GM23248 (cell line): ENCODE measurements at regions not wholly inside any gene's neighbourhood (a gene's known extent, or its start where the extent isn't known, plus 50 kb on each side); places are given as distances from the start of the nearest gene placed in this dataset.
A peak's percentile ranks its signal among the peaks of the same experiment; 100 is the strongest.

Source experiments
- DNase-seq: peaks from one replicate; pipeline ENCODE4 v3.0.0-alpha.2; 2015
- H2AFZ ChIP-seq: fragments of 200-600 bp; sonication (generic); 2 replicates; pipeline ENCODE4 v1.6.1; 2016; ENCODE audit warnings: antibody characterized with exemption
- H3F3A ChIP-seq: fragments of 200-600 bp; sonication (generic); 2 replicates; pipeline ENCODE4 v1.6.1; 2016; ENCODE audit warnings: mild to moderate bottlenecking, antibody characterized with exemption, mixed run types; ENCODE audit not compliant: insufficient read depth
- H3K27ac ChIP-seq: fragments of 200-600 bp; sonication (generic); 2 replicates; pipeline ENCODE4 v1.5.1; 2016; ENCODE audit warnings: mild to moderate bottlenecking
- H3K27me3 ChIP-seq: fragments of 200-600 bp; sonication (generic); replicated peaks from 2 replicates; pipeline ENCODE4 v1.6.1; 2016; ENCODE audit warnings: mild to moderate bottlenecking; ENCODE audit not compliant: insufficient read depth
- H3K36me3 ChIP-seq: fragments of 200-600 bp; sonication (generic); 2 replicates; pipeline ENCODE4 v1.6.1; 2016; ENCODE audit warnings: low read depth, mild to moderate bottlenecking
- H3K4me1 ChIP-seq: fragments of 200-600 bp; sonication (generic); 2 replicates; pipeline ENCODE4 v1.6.1; 2016; ENCODE audit warnings: mild to moderate bottlenecking; ENCODE audit not compliant: insufficient read depth
- H3K4me2 ChIP-seq: fragments of 200-600 bp; sonication (generic); one replicate; pipeline ENCODE4 v1.6.1; 2016; ENCODE audit warnings: mild to moderate bottlenecking; ENCODE audit not compliant: unreplicated experiment
- H3K4me3 ChIP-seq: fragments of 200-600 bp; sonication (generic); 2 replicates; pipeline ENCODE4 v1.5.1; 2016; ENCODE audit warnings: mild to moderate bottlenecking
- H3K79me2 ChIP-seq: fragments of 200-600 bp; sonication (generic); 2 replicates; pipeline ENCODE4 v1.6.1; 2016; ENCODE audit warnings: mild to moderate bottlenecking; ENCODE audit not compliant: insufficient read depth
- H3K9ac ChIP-seq: fragments of 200-600 bp; sonication (generic); 2 replicates; pipeline ENCODE4 v1.6.1; 2016; ENCODE audit warnings: mild to moderate bottlenecking
- H3K9me2 ChIP-seq: fragments of 200-600 bp; sonication (generic); 2 replicates; pipeline ENCODE4 v1.6.1; 2016; ENCODE audit warnings: mixed run types, mild to moderate bottlenecking, moderate library complexity; ENCODE audit not compliant: insufficient read depth
- H3K9me3 ChIP-seq: fragments of 200-600 bp; sonication (generic); one replicate; pipeline ENCODE4 v1.6.1; 2017; ENCODE audit warnings: low read depth
- H4K20me1 ChIP-seq: fragments of 200-600 bp; sonication (generic); 2 replicates; pipeline ENCODE4 v1.6.0; 2016; ENCODE audit not compliant: insufficient read depth
- EZH2 ChIP-seq: fragments of 200-600 bp; sonication (generic); IDR thresholded peaks from 2 replicates; pipeline ENCODE4 v1.6.1; 2018; ENCODE audit warnings: antibody characterized with exemption, mild to moderate bottlenecking; ENCODE audit not compliant: insufficient read depth, poor library complexity, severe bottlenecking
- EZH2phosphoT487 ChIP-seq: fragments of 200-600 bp; sonication (generic); IDR thresholded peaks from 2 replicates; pipeline ENCODE4 v1.6.1; 2018; ENCODE audit warnings: antibody characterized with exemption, moderate library complexity, mild to moderate bottlenecking, low read depth; ENCODE audit not compliant: insufficient read depth
- WGBS, 2 experiments: methylation state at CpG; one replicate each; pipeline ENCODE4 v1.1.6; 2015 to 2017; ENCODE audit warnings: low lambda C conversion rate in 2 of 2, low coverage in 1 of 2; ENCODE audit errors: missing lambda C conversion rate in 2 of 2; 5-methylcytosine and 5-hydroxymethylcytosine counted together
- in situ Hi-C: fragments of 300-500 bp; cut with MboI; formaldehyde crosslinking; loops from 2 replicates; pipeline ENCODE4 v1.15.0; 2020

- no peak overlapping the region for H3K27ac ChIP-seq
- TF ChIP-seq EZH2 (no peak), EZH2phosphoT487 (no peak)
- no peak for DNase-seq
- no peaks in the 10 kb centered on the region for H3F3A ChIP-seq
- no peaks in the 10 kb centered on the region for H3K9me2 ChIP-seq
- no peaks in the 10 kb centered on the region for H3K9me3 ChIP-seq
- no peak overlapping the region for H3K9ac ChIP-seq
- in situ Hi-C loops, result no loop called here
- H3K4me3 ChIP-seq, result no peak overlapping the region
- H4K20me1 ChIP-seq, result no peaks in the 10 kb centered on the region
- no peaks in the 10 kb centered on the region for H3K79me2 ChIP-seq
- WGBS, 2 experiments, result 50 to 62% methylated on average over 4 of the region's 4 CpGs
- H3K36me3 ChIP-seq, result no peaks in the 10 kb centered on the region
- H3K27me3 ChIP-seq, result no peaks in the 10 kb centered on the region; the same call in 1 of the 2 replicates
- H3K4me2 ChIP-seq, result no peak overlapping the region
- H2AFZ ChIP-seq, result no peak overlapping the region
- H3K4me1 ChIP-seq, result no peaks in the 10 kb centered on the region
Observed at GRCh38 chr3:75220932-75221331, 443.2 kb upstream of the FRG2C start.

- Histone ChIP-seq H3K4me2 (no peak overlapping the region), H3K9ac (no peak overlapping the region), H3K4me1 (no peaks in the 10 kb centered on the region), H3K27ac (no peak overlapping the region), H3K36me3 (no peaks in the 10 kb centered on the region), H3K9me3 (no peaks in the 10 kb centered on the region), H3K4me3 (no peak overlapping the region), H3K27me3 (no peaks in the 10 kb centered on the region; the same call in 1 of the 2 replicates), H3K9me2 (no peaks in the 10 kb centered on the region), H2AFZ (no peak overlapping the region), H3F3A (no peaks in the 10 kb centered on the region), H3K79me2 (no peaks in the 10 kb centered on the region), H4K20me1 (no peaks in the 10 kb centered on the region)
- in situ Hi-C loops, result no loop called here
- 34 to 42% methylated on average over 2 of the region's 2 CpGs for WGBS, 2 experiments
- DNase-seq, result no peak
- no peak for TF ChIP-seq EZH2phosphoT487
- no peak for TF ChIP-seq EZH2
Observed at GRCh38 chr3:75224412-75224811, 439.7 kb upstream of the FRG2C start.

GRCh38 chr3:75232216-75232615, 431.9 kb upstream of the FRG2C start:
- TF ChIP-seq EZH2phosphoT487, result no peak
- no peak for TF ChIP-seq EZH2
- Histone ChIP-seq H4K20me1 (no peaks in the 10 kb centered on the region), H3K4me3 (no peak overlapping the region), H3K4me2 (no peak overlapping the region), H3K36me3 (no peaks in the 10 kb centered on the region), H2AFZ (no peak overlapping the region), H3F3A (no peaks in the 10 kb centered on the region), H3K9ac (no peak overlapping the region), H3K9me3 (no peaks in the 10 kb centered on the region), H3K9me2 (no peaks in the 10 kb centered on the region), H3K79me2 (no peaks in the 10 kb centered on the region), H3K27me3 (peaks cover 4% of the 10 kb centered on the region), H3K4me1 (no peaks in the 10 kb centered on the region), H3K27ac (no peak overlapping the region)
- in situ Hi-C loops, result no loop called here
- 0% methylated on average over 1 of the region's 1 CpG for WGBS, 2 experiments
- DNase-seq, result peak; percentile 13

- TF ChIP-seq EZH2phosphoT487, result no peak
- no peak for TF ChIP-seq EZH2
- WGBS, 2 experiments, result 11 to 18% methylated on average over 4 of the region's 4 CpGs
- H3K27ac ChIP-seq, result no peak overlapping the region
- no peak overlapping the region for H2AFZ ChIP-seq
- H3K9me3 ChIP-seq, result no peaks in the 10 kb centered on the region
- H3K4me1 ChIP-seq, result no peaks in the 10 kb centered on the region
- no peaks in the 10 kb centered on the region for H4K20me1 ChIP-seq
- no peak overlapping the region for H3K4me2 ChIP-seq
- H3K36me3 ChIP-seq, result no peaks in the 10 kb centered on the region
- H3K9me2 ChIP-seq, result no peaks in the 10 kb centered on the region
- H3K9ac ChIP-seq, result no peak overlapping the region
- no peak overlapping the region for H3K4me3 ChIP-seq
- no peak for DNase-seq
- no peaks in the 10 kb centered on the region for H3F3A ChIP-seq
- in situ Hi-C loops, result no loop called here
- H3K27me3 ChIP-seq, result peaks cover 4% of the 10 kb centered on the region
- no peaks in the 10 kb centered on the region for H3K79me2 ChIP-seq
Observed at GRCh38 chr3:75235631-75236030, 428.5 kb upstream of the FRG2C start.

- Histone ChIP-seq H3F3A (no peaks in the 10 kb centered on the region), H3K9ac (no peak overlapping the region), H3K4me3 (no peak overlapping the region), H3K79me2 (no peaks in the 10 kb centered on the region), H3K9me3 (no peaks in the 10 kb centered on the region), H3K4me2 (no peak overlapping the region), H4K20me1 (no peaks in the 10 kb centered on the region), H3K36me3 (no peaks in the 10 kb centered on the region), H3K9me2 (no peaks in the 10 kb centered on the region), H2AFZ (no peak overlapping the region), H3K27ac (no peak overlapping the region), H3K27me3 (peaks cover 4% of the 10 kb centered on the region), H3K4me1 (no peaks in the 10 kb centered on the region)
- WGBS, 2 experiments, result 45 to 59% methylated on average over 1 of the region's 1 CpG
- DNase-seq, result no peak
- no peak for TF ChIP-seq EZH2phosphoT487
- TF ChIP-seq EZH2, result no peak
- in situ Hi-C loops, result no loop called here
Observed at GRCh38 chr3:75237053-75237452, 427.1 kb upstream of the FRG2C start.
